Neutrophil (primary cell): ENCODE measurements at regions not wholly inside any gene's neighbourhood (a gene's known extent, or its start where the extent isn't known, plus 50 kb on each side); places are given as distances from the start of the nearest gene placed in this dataset.
"Not testable (repeated sequence)": the region's sequence is repeated elsewhere in the genome, so short reads cannot be mapped to it uniquely, and the experiment has no call there.

Source experiments
- H3K27ac ChIP-seq: fragments of 200-600 bp; sonication (generic); 2 replicates; pipeline ENCODE4 v1.5.1; 2016; ENCODE audit warnings: mild to moderate bottlenecking, moderate library complexity
- H3K27me3 ChIP-seq: fragments of 200-600 bp; sonication (generic); 2 replicates; pipeline ENCODE4 v1.6.0; 2016; ENCODE audit warnings: mild to moderate bottlenecking
- H3K36me3 ChIP-seq: fragments of 200-600 bp; sonication (generic); 2 replicates; pipeline ENCODE4 v1.5.1; 2017
- H3K4me1 ChIP-seq, 2 experiments: fragments of 200-600 bp in 1 of 2; sonication (generic) in 1 of 2; 1 replicate in 1 of 2; 2 replicates in 1 of 2; pipeline versions ENCODE4 v1.5.1 to v1.6.1; 2013 to 2016; ENCODE audit warnings: low read depth in 1 of 2, low read length in 1 of 2, mild to moderate bottlenecking in 1 of 2, moderate library complexity in 1 of 2; ENCODE audit not compliant: control insufficient read depth in 1 of 2, insufficient read depth in 1 of 2
- H3K4me3 ChIP-seq, 2 experiments: fragments of 200-600 bp in 1 of 2; sonication (generic) in 1 of 2; 1 replicate in 1 of 2; 2 replicates in 1 of 2; pipeline ENCODE4 v1.5.1; 2013 to 2016; ENCODE audit warnings: low read depth in 1 of 2, low read length in 1 of 2, mild to moderate bottlenecking in 1 of 2, moderate library complexity in 1 of 2
- H3K9me3 ChIP-seq: fragments of 200-600 bp; sonication (generic); 2 replicates; pipeline ENCODE4 v1.5.1; 2016
- CTCF ChIP-seq: fragments of 200-600 bp; sonication (generic); IDR thresholded peaks from 2 replicates; pipeline ENCODE4 v1.5.1; 2016; ENCODE audit warnings: antibody characterized with exemption

DNA sequence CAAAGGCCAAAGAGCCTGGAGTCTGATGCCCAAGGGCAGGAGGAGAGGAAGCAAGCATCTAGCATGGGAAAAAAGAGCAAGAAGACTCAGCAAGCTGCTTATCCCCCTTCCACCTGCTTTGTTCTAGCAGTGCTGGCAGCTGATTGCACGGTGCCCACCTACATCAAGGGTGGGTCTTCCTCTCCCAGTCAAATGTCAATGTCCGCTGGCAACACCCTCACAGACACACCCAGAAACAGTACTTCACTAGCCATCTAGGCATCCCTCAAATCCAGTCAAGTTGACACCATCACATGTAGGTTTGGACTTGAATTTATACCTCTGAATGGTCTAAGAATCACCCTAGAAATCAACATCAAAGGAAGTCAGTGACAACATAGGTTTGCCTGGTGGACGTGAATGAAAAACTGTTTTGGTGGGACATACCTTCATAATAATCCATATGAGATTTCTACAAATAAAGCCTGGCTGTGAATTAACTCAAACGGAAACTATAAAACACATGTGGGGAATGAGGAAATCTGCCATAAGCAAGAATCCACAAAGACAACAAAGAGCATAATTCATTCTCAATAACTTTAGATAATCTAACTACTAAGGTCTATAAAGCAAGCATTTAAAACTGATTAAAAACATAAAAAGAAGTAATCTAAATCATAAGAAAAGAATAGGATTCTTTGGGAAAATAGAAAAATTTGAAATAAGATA is 185.8 kb upstream of the JADE1 start:
- Histone ChIP-seq H3K4me1 (no peaks in the 10 kb centered on the region), H3K9me3 (no peaks in the 10 kb centered on the region), H3K27me3 (no peaks in the 10 kb centered on the region), H3K27ac (no peak overlapping the region), H3K36me3 (no peaks in the 10 kb centered on the region), H3K4me3 (no peak overlapping the region)
- no peak for TF ChIP-seq CTCF

- H3K9me3 ChIP-seq = not testable (repeated sequence)
Observed at GRCh38 chr4:128620279-128620965, 189.1 kb upstream of the JADE1 start.

DNA sequence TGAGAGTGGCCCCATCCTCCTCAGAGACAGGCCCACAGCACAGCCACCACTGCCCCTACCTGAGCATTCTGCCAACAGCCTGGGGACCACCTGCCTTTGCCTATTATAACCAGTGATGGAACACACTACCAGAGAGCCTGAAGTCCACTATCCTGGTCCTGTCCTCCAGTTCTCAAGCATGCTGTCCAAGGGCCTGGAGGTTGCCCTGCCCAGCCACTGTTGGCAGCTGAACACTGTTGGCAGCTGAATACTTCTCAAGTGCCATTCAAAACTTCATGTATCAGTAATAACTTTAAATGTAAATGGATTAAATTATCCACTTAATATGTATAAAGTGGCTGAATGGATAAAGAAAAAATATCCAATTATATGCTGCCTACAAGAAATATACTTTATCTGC is 194.3 kb upstream of the JADE1 start:
- no peak overlapping the region for H3K4me3 ChIP-seq
- no peak for TF ChIP-seq CTCF
- no peak overlapping the region for H3K27ac ChIP-seq
- no peaks in the 10 kb centered on the region for H3K36me3 ChIP-seq
- H3K27me3 ChIP-seq = no peaks in the 10 kb centered on the region
- H3K4me1 ChIP-seq = no peaks in the 10 kb centered on the region
- H3K9me3 ChIP-seq = no peaks in the 10 kb centered on the region

More at GRCh38 chr4:128620279-128620965, 189.1 kb upstream of the JADE1 start:
- not testable (repeated sequence) for H3K4me1 ChIP-seq, H3K27me3 ChIP-seq, H3K4me3 ChIP-seq, H3K27ac ChIP-seq, H3K36me3 ChIP-seq

DNA sequence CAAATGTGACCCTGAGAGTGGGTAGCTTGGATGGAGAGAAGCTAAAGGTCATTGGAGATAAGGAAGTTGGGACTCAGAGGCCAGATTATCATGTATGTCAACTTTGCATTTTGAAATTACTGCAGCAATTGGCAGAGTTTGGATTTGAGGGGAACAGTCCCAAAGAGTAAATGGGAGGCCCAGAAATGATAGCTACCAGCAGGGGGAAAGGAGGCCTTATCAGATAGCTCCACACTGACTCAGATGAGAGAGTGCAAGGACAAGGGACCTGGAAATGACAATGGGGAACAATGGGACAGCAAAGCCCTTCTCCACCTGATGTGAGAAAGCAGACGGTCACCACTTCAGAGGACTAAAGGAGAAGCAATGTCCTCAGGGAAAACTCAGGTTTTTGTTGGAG is 201.5 kb upstream of the JADE1 start:
- no peaks in the 10 kb centered on the region for H3K4me1 ChIP-seq

GRCh38 chr4:128606173-128606572 is 203.3 kb upstream of the JADE1 start:
- Histone ChIP-seq H3K4me1 (no peaks in the 10 kb centered on the region), H3K27me3 (no peaks in the 10 kb centered on the region), H3K4me3 (no peak overlapping the region), H3K36me3 (no peaks in the 10 kb centered on the region), H3K27ac (no peak overlapping the region), H3K9me3 (no peaks in the 10 kb centered on the region)
- TF ChIP-seq CTCF = no peak

More for the DNA sequence above, 201.5 kb upstream of the JADE1 start:
- no peak overlapping the region for H3K27ac ChIP-seq
- no peak overlapping the region for H3K4me3 ChIP-seq
- no peaks in the 10 kb centered on the region for H3K36me3 ChIP-seq
- TF ChIP-seq CTCF = no peak
- H3K9me3 ChIP-seq = no peaks in the 10 kb centered on the region
- H3K27me3 ChIP-seq = no peaks in the 10 kb centered on the region

GRCh38 chr4:128604840-128605239 is 204.7 kb upstream of the JADE1 start:
- Histone ChIP-seq H3K27ac (no peak overlapping the region), H3K27me3 (no peaks in the 10 kb centered on the region), H3K36me3 (no peaks in the 10 kb centered on the region), H3K4me3 (no peak overlapping the region), H3K9me3 (no peaks in the 10 kb centered on the region), H3K4me1 (no peaks in the 10 kb centered on the region)
- no peak for TF ChIP-seq CTCF
